ENCODE measurements at regions not wholly inside any gene's neighbourhood (a gene's known extent, or its start where the extent isn't known, plus 50 kb on each side); places are given as distances from the start of the nearest gene placed in this dataset.

GRCh38 chr13:65789815-65790214 lies 1440.3 kb downstream of the PCDH9 start:
- Histone ChIP-seq H3K79me2 (ENCODE audit: control insufficient read depth, low read length) (no peaks in the 10 kb centered on the region), H4K20me1 (ENCODE audit: control insufficient read depth, insufficient read depth, low read depth, low read length) (no peaks in the 10 kb centered on the region), H3K36me3 (ENCODE audit: control insufficient read depth, low read length) (no peaks in the 10 kb centered on the region), H3K9me3 (ENCODE audit: control insufficient read depth, insufficient read depth, low read length) (no peaks in the 10 kb centered on the region), H3K4me3 (ENCODE audit: low read length) (no peak overlapping the region), H3K4me2 (ENCODE audit: low read length) (no peak overlapping the region), H3K27ac (ENCODE audit: low read depth, low read length) (no peak overlapping the region), H3K4me1 (ENCODE audit: control insufficient read depth, low read length) (no peaks in the 10 kb centered on the region), H3F3A (ENCODE audit: control insufficient read depth, insufficient read depth) (no peaks in the 10 kb centered on the region), H3K9me2 (replicated peaks; ENCODE audit: control insufficient read depth, low read length) (no peaks in the 10 kb centered on the region), H3K27me3 (ENCODE audit: control insufficient read depth, low read length) (no peaks in the 10 kb centered on the region)
- TF ChIP-seq CTCF (IDR thresholded peaks at IDR 0.05; ENCODE audit: low read depth, low read length, poor library complexity, severe bottlenecking) (no peak), EZH2phosphoT487 (IDR thresholded peaks at IDR 0.05; ENCODE audit: borderline replicate concordance, low read length) (no peak)

GRCh38 chr13:65787082-65787481 lies 1443.1 kb downstream of the PCDH9 start:
- no peak for TF ChIP-seq EZH2phosphoT487 (IDR thresholded peaks at IDR 0.05; ENCODE audit: borderline replicate concordance, low read length)
- no peak for TF ChIP-seq CTCF (IDR thresholded peaks at IDR 0.05; ENCODE audit: low read depth, low read length, poor library complexity, severe bottlenecking)
- no peaks in the 10 kb centered on the region for H3K4me1 ChIP-seq (ENCODE audit: control insufficient read depth, low read length)
- H3K27me3 ChIP-seq (ENCODE audit: control insufficient read depth, low read length): no peaks in the 10 kb centered on the region
- no peaks in the 10 kb centered on the region for H4K20me1 ChIP-seq (ENCODE audit: control insufficient read depth, insufficient read depth, low read depth, low read length)
- H3F3A ChIP-seq (ENCODE audit: control insufficient read depth, insufficient read depth): no peaks in the 10 kb centered on the region
- no peak overlapping the region for H3K4me2 ChIP-seq (ENCODE audit: low read length)
- H3K4me3 ChIP-seq (ENCODE audit: low read length): no peak overlapping the region
- H3K9me2 ChIP-seq (replicated peaks; ENCODE audit: control insufficient read depth, low read length): no peaks in the 10 kb centered on the region
- H3K9me3 ChIP-seq (ENCODE audit: control insufficient read depth, insufficient read depth, low read length): no peaks in the 10 kb centered on the region; the same call in 1 of the 2 replicates
- H3K36me3 ChIP-seq (ENCODE audit: control insufficient read depth, low read length): no peaks in the 10 kb centered on the region
- no peak overlapping the region for H3K27ac ChIP-seq (ENCODE audit: low read depth, low read length)
- H3K79me2 ChIP-seq (ENCODE audit: control insufficient read depth, low read length): no peaks in the 10 kb centered on the region

- TF ChIP-seq CTCF (IDR thresholded peaks at IDR 0.05; ENCODE audit: low read depth, low read length, poor library complexity, severe bottlenecking) (no peak), EZH2phosphoT487 (IDR thresholded peaks at IDR 0.05; ENCODE audit: borderline replicate concordance, low read length) (no peak)
- Histone ChIP-seq H4K20me1 (ENCODE audit: control insufficient read depth, insufficient read depth, low read depth, low read length) (no peaks in the 10 kb centered on the region), H3K79me2 (ENCODE audit: control insufficient read depth, low read length) (no peaks in the 10 kb centered on the region), H3K36me3 (ENCODE audit: control insufficient read depth, low read length) (no peaks in the 10 kb centered on the region), H3K4me1 (ENCODE audit: control insufficient read depth, low read length) (no peaks in the 10 kb centered on the region), H3K9me3 (ENCODE audit: control insufficient read depth, insufficient read depth, low read length) (no peaks in the 10 kb centered on the region; the same call in 1 of the 2 replicates), H3K9me2 (replicated peaks; ENCODE audit: control insufficient read depth, low read length) (no peaks in the 10 kb centered on the region), H3K27ac (ENCODE audit: low read depth, low read length) (no peak overlapping the region), H3K4me3 (ENCODE audit: low read length) (no peak overlapping the region), H3K4me2 (ENCODE audit: low read length) (no peak overlapping the region), H3F3A (ENCODE audit: control insufficient read depth, insufficient read depth) (no peaks in the 10 kb centered on the region), H3K27me3 (ENCODE audit: control insufficient read depth, low read length) (no peaks in the 10 kb centered on the region)
Measured at GRCh38 chr13:65784088-65784816, 1445.9 kb downstream of the PCDH9 start.
